Psoas muscle (tissue), 7 donors: ENCODE measurements at regions not wholly inside any gene's neighbourhood (a gene's known extent, or its start where the extent isn't known, plus 50 kb on each side); places are given as distances from the start of the nearest gene placed in this dataset.

Experiments used
- ATAC-seq, 4 donors: fragments of 200-7000 bp; cut with Tn5 transposase; one replicate each; pipeline ENCODE4 v1.9.1; 2020; ENCODE audit warnings: moderate library complexity in 3 of 4, mild to moderate bottlenecking in 2 of 4
- DNase-seq, 2 donors: peaks; one replicate each; pipeline ENCODE4 v3.0.0-alpha.2; 2020
- H3K27ac ChIP-seq: fragments of 200-600 bp; one replicate; pipeline ENCODE4 v1.8.0; 2022
- H3K27me3 ChIP-seq, 3 donors: fragments of 200-600 bp in 1 of 3; one replicate each; pipeline versions ENCODE4 v1.6.1 to v1.8.0; 2013 to 2022; ENCODE audit warnings: low read length in 2 of 3, mild to moderate bottlenecking in 2 of 3, moderate library complexity in 1 of 3; ENCODE audit not compliant: insufficient read depth in 3 of 3
- H3K36me3 ChIP-seq, 2 donors: fragments of 200-600 bp in 1 of 2; one replicate each; pipeline versions ENCODE4 v1.6.1 to v1.8.0; 2013 to 2022; ENCODE audit warnings: low read depth in 1 of 2, mild to moderate bottlenecking in 1 of 2, moderate library complexity in 1 of 2; ENCODE audit not compliant: insufficient read depth in 1 of 2
- H3K4me1 ChIP-seq: fragments of 200-600 bp; one replicate; pipeline ENCODE4 v1.8.0; 2022
- H3K4me3 ChIP-seq: fragments of 200-600 bp; one replicate; pipeline ENCODE4 v1.8.0; 2022; ENCODE audit warnings: mild to moderate bottlenecking
- H3K9me3 ChIP-seq: fragments of 200-600 bp; one replicate; pipeline ENCODE4 v1.8.0; 2022
- CTCF ChIP-seq: fragments of 200-600 bp; IDR thresholded peaks from one replicate; pipeline ENCODE4 v1.8.0; 2022; ENCODE audit warnings: antibody characterized with exemption
- WGBS, 3 donors: extraction: QIAGEN DNeasy Blood & Tissue Kit; methylation state at CpG; one replicate each; pipeline versions ENCODE4 v1.1.6 to v1.1.7; 2013; 5-methylcytosine and 5-hydroxymethylcytosine counted together
- intact Hi-C, 2 donors: fragments of 100-400 bp; cut with DNase I; formaldehyde crosslinking; loops; one replicate each; pipeline versions ENCODE4 v1.11.0 to v1.14.2; 2022
- donor health status: healthy with polysubstance abuse.
- donor health status: DM: no; HTN: no; CAD: no; lungs with moderate emphysema.
- donor health status: Bipolar disorder and iron deficiency.
- donor health status: healthy.
- donor health status: DM: yes; HTN: yes; CAD: no.
- donor health status: DM: no; HTN: no; CAD: no.
- donor health status: DM: yes; HTN: yes; CAD: no.

- Histone ChIP-seq H3K9me3 (peaks cover 20% of the 10 kb centered on the region), H3K4me1 (no peaks in the 10 kb centered on the region), H3K36me3 (no peaks in the 10 kb centered on the region), H3K27me3 (no peaks in the 10 kb centered on the region), H3K27ac (no peak overlapping the region), H3K4me3 (no peak overlapping the region)
- 88 to 95% (median 90%) methylated on average over 2 of the region's 2 CpGs for WGBS, 3 donors
- intact Hi-C loops, result no loop called here
- DNase-seq, result no peak
- no peak for TF ChIP-seq CTCF
- ATAC-seq, result no peak
Observed at GRCh38 chr12:88707800-88708199, 127.5 kb upstream of the KITLG start.

GRCh38 chr12:88706286-88706685 lies 126.0 kb upstream of the KITLG start:
- Histone ChIP-seq H3K4me1 (no peaks in the 10 kb centered on the region), H3K27ac (no peak overlapping the region), H3K4me3 (no peak overlapping the region), H3K36me3 (no peaks in the 10 kb centered on the region), H3K9me3 (peaks cover 20% of the 10 kb centered on the region), H3K27me3 (no peaks in the 10 kb centered on the region)
- no peak for ATAC-seq
- DNase-seq, result no peak
- intact Hi-C loops, result no loop called here
- no peak for TF ChIP-seq CTCF

- 96 to 99% (median 97%) methylated on average over 3 of the region's 3 CpGs for WGBS, 3 donors
Observed at GRCh38 chr12:88703790-88704189, 123.5 kb upstream of the KITLG start.

GRCh38 chr12:88698471-88698870 lies 118.2 kb upstream of the KITLG start:
- no peaks in the 10 kb centered on the region for H3K27me3 ChIP-seq
- H3K4me1 ChIP-seq, result no peaks in the 10 kb centered on the region
- no peaks in the 10 kb centered on the region for H3K36me3 ChIP-seq
- 80 to 83% (median 81%) methylated on average over 3 of the region's 3 CpGs for WGBS, 3 donors
- no peak overlapping the region for H3K27ac ChIP-seq
- TF ChIP-seq CTCF, result no peak
- ATAC-seq (no peak), DNase-seq (no peak)
- H3K4me3 ChIP-seq, result no peak overlapping the region
- intact Hi-C loops, result no loop called here
- H3K9me3 ChIP-seq, result no peaks in the 10 kb centered on the region

More at GRCh38 chr12:88703790-88704189, 123.5 kb upstream of the KITLG start:
- DNase-seq (no peak), ATAC-seq (no peak)
- no peak for TF ChIP-seq CTCF
- Histone ChIP-seq H3K27me3 (no peaks in the 10 kb centered on the region), H3K9me3 (peaks cover 19% of the 10 kb centered on the region), H3K4me3 (no peak overlapping the region), H3K27ac (no peak overlapping the region), H3K4me1 (no peaks in the 10 kb centered on the region), H3K36me3 (no peaks in the 10 kb centered on the region)
- intact Hi-C loops, result no loop called here

- Histone ChIP-seq H3K9me3 (no peaks in the 10 kb centered on the region), H3K27ac (no peak overlapping the region), H3K4me1 (no peaks in the 10 kb centered on the region), H3K4me3 (no peak overlapping the region), H3K27me3 (no peaks in the 10 kb centered on the region), H3K36me3 (no peaks in the 10 kb centered on the region)
- WGBS, 3 donors, result 76 to 87% (median 77%) methylated on average over 1 of the region's 1 CpG
- DNase-seq (no peak), ATAC-seq (no peak)
- no peak for TF ChIP-seq CTCF
- intact Hi-C loops, result no loop called here
Observed at GRCh38 chr12:88693837-88694445, 113.7 kb upstream of the KITLG start.
